CD14-positive monocyte (primary cell): ENCODE measurements at regions not wholly inside any gene's neighbourhood (a gene's known extent, or its start where the extent isn't known, plus 50 kb on each side); places are given as distances from the start of the nearest gene placed in this dataset.

Experiments used
- DNase-seq, 3 donors: peaks; one replicate each; pipeline ENCODE4 v3.0.0-alpha.2; 2011 to 2022
- H2AFZ ChIP-seq: 2 replicates; pipeline ENCODE4 v1.6.0; 2012; ENCODE audit warnings: mild to moderate bottlenecking, low read depth, low read length, inconsistent platforms; ENCODE audit not compliant: insufficient read depth, poor library complexity, severe bottlenecking
- H3K27ac ChIP-seq, 2 donors: 1 replicate in 1 of 2; 2 replicates in 1 of 2; pipeline ENCODE4 v1.5.1; 2012 to 2013; ENCODE audit warnings: low read length in 2 of 2, control low read depth in 1 of 2, inconsistent platforms in 1 of 2, low read depth in 1 of 2, mild to moderate bottlenecking in 1 of 2
- H3K27me3 ChIP-seq, 2 donors: one replicate each; pipeline versions ENCODE4 v1.6.0 to v1.6.1; 2011 to 2013; ENCODE audit warnings: low read length in 2 of 2; ENCODE audit not compliant: control insufficient read depth in 2 of 2, insufficient read depth in 2 of 2
- H3K36me3 ChIP-seq, 2 donors: replicated peaks in 1 of 2; 1 replicate in 1 of 2; 2 replicates in 1 of 2; pipeline versions ENCODE4 v1.5.1 to v1.6.1; 2012 to 2013; ENCODE audit warnings: low read length in 2 of 2, control low read depth in 1 of 2, inconsistent platforms in 1 of 2, mild to moderate bottlenecking in 1 of 2; ENCODE audit not compliant: insufficient read depth in 2 of 2, control insufficient read depth in 1 of 2
- H3K4me1 ChIP-seq, 2 donors: 1 replicate in 1 of 2; 2 replicates in 1 of 2; pipeline versions ENCODE4 v1.5.1 to v1.6.1; 2012 to 2013; ENCODE audit warnings: low read length in 2 of 2, control low read depth in 1 of 2, inconsistent platforms in 1 of 2, mild to moderate bottlenecking in 1 of 2, moderate library complexity in 1 of 2; ENCODE audit not compliant: insufficient read depth in 2 of 2, control insufficient read depth in 1 of 2
- H3K4me2 ChIP-seq: replicated peaks from 2 replicates; pipeline ENCODE3; 2012; ENCODE audit warnings: low read length, moderate library complexity, mild to moderate bottlenecking; ENCODE audit not compliant: poor library complexity, severe bottlenecking; ENCODE audit errors: extremely low read depth
- H3K4me3 ChIP-seq, 3 experiments: fragments of 200-600 bp in 1 of 3; sonication (generic) in 1 of 3; replicated peaks in 1 of 3; 1 replicate in 2 of 3; 2 replicates in 1 of 3; pipeline ENCODE4 v1.5.1; 2011 to 2013; ENCODE audit warnings: low read length in 3 of 3, mild to moderate bottlenecking in 3 of 3, control low read depth in 2 of 3, low read depth in 2 of 3, inconsistent platforms in 1 of 3, moderate library complexity in 1 of 3
- H3K79me2 ChIP-seq: 2 replicates; pipeline ENCODE4 v1.6.0; 2012; ENCODE audit warnings: mild to moderate bottlenecking, control low read depth, inconsistent platforms, low read length, moderate library complexity; ENCODE audit not compliant: insufficient read depth
- H3K9ac ChIP-seq: 2 replicates; pipeline ENCODE4 v1.6.0; 2017; ENCODE audit warnings: low read length, mild to moderate bottlenecking; ENCODE audit not compliant: insufficient read depth, poor library complexity, severe bottlenecking
- H3K9me3 ChIP-seq, 2 donors: replicated peaks in 1 of 2; 1 replicate in 1 of 2; 2 replicates in 1 of 2; pipeline versions ENCODE4 v1.5.1 to v1.6.1; 2012 to 2013; ENCODE audit warnings: low read length in 2 of 2, control low read depth in 1 of 2; ENCODE audit not compliant: control insufficient read depth in 1 of 2, insufficient read depth in 1 of 2
- H4K20me1 ChIP-seq: 2 replicates; pipeline ENCODE4 v1.6.0; 2012; ENCODE audit warnings: mild to moderate bottlenecking, low read length, control low read depth, moderate library complexity; ENCODE audit not compliant: insufficient read depth
- H3K27ac Mint-ChIP-seq, 7 donors: one replicate each; pipeline ENCODE4 v1.8.0; 2020; ENCODE audit warnings: mild to moderate bottlenecking in 7 of 7, mixed read lengths in 7 of 7, moderate library complexity in 6 of 7, inconsistent platforms in 2 of 7
- H3K27me3 Mint-ChIP-seq, 3 donors: one replicate each; pipeline ENCODE4 v1.8.0; 2021 to 2022; ENCODE audit warnings: low read depth in 3 of 3, mild to moderate bottlenecking in 3 of 3, mixed read lengths in 3 of 3, moderate library complexity in 3 of 3, inconsistent platforms in 1 of 3
- H3K36me3 Mint-ChIP-seq, 2 donors: one replicate each; pipeline ENCODE4 v1.8.0; 2020; ENCODE audit warnings: mixed read lengths in 2 of 2, inconsistent platforms in 1 of 2, mild to moderate bottlenecking in 1 of 2
- H3K4me1 Mint-ChIP-seq: one replicate; pipeline ENCODE4 v1.8.0; 2020; ENCODE audit warnings: mild to moderate bottlenecking, mixed read lengths
- H3K4me3 Mint-ChIP-seq, 2 donors: one replicate each; pipeline ENCODE4 v1.8.0; 2020; ENCODE audit warnings: mild to moderate bottlenecking in 2 of 2, mixed read lengths in 2 of 2, moderate library complexity in 1 of 2
- H3K9me3 Mint-ChIP-seq, 7 donors: one replicate each; pipeline ENCODE4 v1.8.0; 2020 to 2022; ENCODE audit warnings: mixed read lengths in 7 of 7, mild to moderate bottlenecking in 6 of 7, moderate library complexity in 6 of 7, inconsistent platforms in 2 of 7
- CTCF ChIP-seq: fragments of 200-600 bp; IDR thresholded peaks from one replicate; pipeline ENCODE4 v1.8.0; 2022; ENCODE audit warnings: antibody characterized with exemption, mild to moderate bottlenecking
- WGBS: methylation state at CpG from one replicate; pipeline ENCODE4 v1.1.5; 2013; ENCODE audit warnings: missing lambda C conversion rate; ENCODE audit not compliant: insufficient coverage; 5-methylcytosine and 5-hydroxymethylcytosine counted together
- intact Hi-C, 2 donors: fragments of 100-400 bp; cut with micrococcal nuclease; formaldehyde crosslinking; loops; one replicate each; pipeline versions ENCODE4 v1.15.0 to v1.15.1; 2023

GRCh38 chr7:67764289-67764688 lies 767.7 kb downstream of the TYW1 start:
- Histone ChIP-seq H3K27ac (no peak overlapping the region), H3K79me2 (no peaks in the 10 kb centered on the region), H3K9ac (no peak overlapping the region), H2AFZ (no peak overlapping the region), H3K4me2 (no peak overlapping the region), H4K20me1 (no peaks in the 10 kb centered on the region), H3K36me3 (no peaks in the 10 kb centered on the region), H3K9me3 (peaks cover 28 to 34% of the 10 kb centered on the region in 2 donors), H3K4me3 (no peak overlapping the region), H3K27me3 (no peaks in the 10 kb centered on the region), H3K4me1 (no peaks in the 10 kb centered on the region)
- Mint-ChIP-seq H3K27me3 (no peaks in the 10 kb centered on the region), H3K4me3 (no peak overlapping the region), H3K36me3 (no peaks in the 10 kb centered on the region), H3K27ac (no peak overlapping the region), H3K4me1 (no peaks in the 10 kb centered on the region), H3K9me3 (peaks cover 9 to 42% (median 14%) of the 10 kb centered on the region in 7 donors)
- WGBS, result 100% methylated on average over 1 of the region's 4 CpGs
- intact Hi-C loops, result no loop called here
- no peak for DNase-seq
- TF ChIP-seq CTCF, result no peak

DNA sequence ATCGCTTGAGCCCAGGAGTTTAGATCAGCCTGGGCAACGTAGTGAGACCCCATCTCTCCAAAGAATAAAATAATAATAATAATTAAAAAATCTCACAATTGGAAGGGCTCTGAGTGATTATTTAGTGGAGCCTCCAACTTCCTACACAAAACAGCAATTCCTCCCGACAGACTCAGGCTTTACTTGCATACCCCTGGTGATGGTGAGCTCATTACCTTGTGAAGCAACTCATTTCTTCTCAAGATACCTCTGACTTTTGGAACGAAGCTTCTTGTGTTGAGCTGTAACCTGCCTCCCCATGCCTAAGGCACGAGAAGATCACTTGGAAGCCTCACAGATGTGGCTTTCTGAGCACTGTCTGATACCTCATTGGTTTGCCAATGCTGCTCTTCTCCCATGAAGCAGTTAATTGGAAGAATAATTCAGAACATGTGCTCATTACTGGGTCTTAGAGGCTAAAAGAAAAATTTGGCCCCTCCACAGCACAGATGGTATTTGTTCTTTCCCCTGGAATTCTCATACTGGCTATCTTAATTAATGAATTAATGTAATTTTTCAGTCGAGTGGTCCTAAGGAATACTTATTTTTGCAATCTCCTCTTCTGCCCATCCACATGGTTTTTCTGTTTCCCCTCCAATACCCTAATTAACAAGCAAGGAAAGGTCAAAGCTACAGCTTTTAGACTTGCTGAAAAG lies 769.0 kb downstream of the TYW1 start:
- Histone ChIP-seq H3K9me3 (peaks cover 18 to 26% of the 10 kb centered on the region in 2 donors), H3K36me3 (no peaks in the 10 kb centered on the region), H3K4me2 (no peak overlapping the region), H3K4me3 (no peak overlapping the region), H3K27me3 (no peaks in the 10 kb centered on the region), H3K79me2 (no peaks in the 10 kb centered on the region), H4K20me1 (no peaks in the 10 kb centered on the region), H3K4me1 (no peaks in the 10 kb centered on the region), H2AFZ (no peak overlapping the region), H3K27ac (no peak overlapping the region), H3K9ac (no peak overlapping the region)
- H3K27ac Mint-ChIP-seq, result no peak overlapping the region
- intact Hi-C loops, result no loop called here
- H3K36me3 Mint-ChIP-seq, result no peaks in the 10 kb centered on the region
- H3K4me1 Mint-ChIP-seq, result no peaks in the 10 kb centered on the region
- WGBS, result 70% methylated on average over 2 of the region's 6 CpGs
- no peak for DNase-seq
- no peak for TF ChIP-seq CTCF
- peaks cover 6 to 37% (median 18%) of the 10 kb centered on the region in 7 donors for H3K9me3 Mint-ChIP-seq
- H3K27me3 Mint-ChIP-seq, result no peaks in the 10 kb centered on the region
- H3K4me3 Mint-ChIP-seq, result no peak overlapping the region
